Kidney epithelial cell (primary cell): ENCODE measurements at regions not wholly inside any gene's neighbourhood (a gene's known extent, or its start where the extent isn't known, plus 50 kb on each side); places are given as distances from the start of the nearest gene placed in this dataset.
"Not testable (repeated sequence)": the region's sequence is repeated elsewhere in the genome, so short reads cannot be mapped to it uniquely, and the experiment has no call there.

Experiments
- DNase-seq: peaks from one replicate; pipeline ENCODE4 v3.0.0-alpha.2; 2010; ENCODE audit warnings: low read depth
- H3K27me3 ChIP-seq: 2 replicates; pipeline ENCODE4 v1.6.0; 2011; ENCODE audit warnings: low read length; ENCODE audit not compliant: control insufficient read depth, insufficient read depth
- H3K36me3 ChIP-seq: 2 replicates; pipeline ENCODE4 v1.5.1; 2011; ENCODE audit warnings: low read length; ENCODE audit not compliant: control insufficient read depth, insufficient read depth
- H3K4me3 ChIP-seq: 2 replicates; pipeline ENCODE4 v1.5.1; 2011; ENCODE audit warnings: low read depth, mild to moderate bottlenecking, control low read depth, low read length
- CTCF ChIP-seq: IDR thresholded peaks from 2 replicates; pipeline ENCODE4 v1.5.1; 2011; ENCODE audit warnings: mild to moderate bottlenecking, moderate library complexity, low read length, control low read depth, inconsistent platforms; ENCODE audit not compliant: insufficient read depth, poor library complexity, severe bottlenecking

GRCh38 chr1:57546549-57547330, 122.9 kb upstream of the DAB1 start:
- no peak for TF ChIP-seq CTCF
- no peak for DNase-seq
- Histone ChIP-seq H3K4me3 (no peak overlapping the region), H3K27me3 (no peaks in the 10 kb centered on the region), H3K36me3 (no peaks in the 10 kb centered on the region)

GRCh38 chr1:57544345-57544744, 120.5 kb upstream of the DAB1 start:
- Histone ChIP-seq H3K4me3 (no peak overlapping the region), H3K27me3 (no peaks in the 10 kb centered on the region), H3K36me3 (no peaks in the 10 kb centered on the region)
- TF ChIP-seq CTCF = no peak
- DNase-seq = no peak

GRCh38 chr1:57536749-57537423, 113.0 kb upstream of the DAB1 start:
- H3K4me3 ChIP-seq = no peak overlapping the region
- H3K27me3 ChIP-seq = no peaks in the 10 kb centered on the region
- no peaks in the 10 kb centered on the region for H3K36me3 ChIP-seq
- TF ChIP-seq CTCF = no peak
- DNase-seq = no peak

GRCh38 chr1:57532299-57532698, 108.4 kb upstream of the DAB1 start:
- Histone ChIP-seq H3K36me3 (no peaks in the 10 kb centered on the region), H3K4me3 (no peak overlapping the region), H3K27me3 (no peaks in the 10 kb centered on the region)
- TF ChIP-seq CTCF = no peak
- no peak for DNase-seq

- H3K36me3 ChIP-seq = not testable (repeated sequence)
These were observed 107.0 kb upstream of the DAB1 start for GRCh38 chr1:57530911-57531260.

GRCh38 chr1:57530206-57530910, 106.5 kb upstream of the DAB1 start:
- no peak for TF ChIP-seq CTCF
- no peaks in the 10 kb centered on the region for H3K36me3 ChIP-seq
- DNase-seq = no peak
- H3K4me3 ChIP-seq = no peak overlapping the region
- no peaks in the 10 kb centered on the region for H3K27me3 ChIP-seq

More at GRCh38 chr1:57530911-57531260, 107.0 kb upstream of the DAB1 start:
- not testable (repeated sequence) for DNase-seq, H3K4me3 ChIP-seq, H3K27me3 ChIP-seq
